Common myeloid progenitor, CD34-positive (primary cell): ENCODE measurements at regions not wholly inside any gene's neighbourhood (a gene's known extent, or its start where the extent isn't known, plus 50 kb on each side); places are given as distances from the start of the nearest gene placed in this dataset.
"Not testable (repeated sequence)": the region's sequence is repeated elsewhere in the genome, so short reads cannot be mapped to it uniquely, and the experiment has no call there.

Experiments used
- CTCF ChIA-PET: fragments of 350-600 bp; sonication (Branson Sonifier 250); formaldehyde crosslinking; loops from one replicate; lab custom pipeline; 2021; ENCODE audit warnings: antibody characterized with exemption; lab: Charles Lee
- POLR2A ChIA-PET: fragments of 350-600 bp; sonication (Branson Sonifier 250); formaldehyde crosslinking; loops from one replicate; lab custom pipeline; 2021; ENCODE audit warnings: antibody characterized with exemption; lab: Charles Lee
- DNase-seq, 3 donors: peaks; one replicate each; pipeline versions ENCODE4 v3.0.0 to v3.0.0-alpha.2; 2013
- H3K27ac ChIP-seq, 2 experiments: 1 replicate in 1 of 2; 2 replicates in 1 of 2; pipeline ENCODE4 v1.7.0; 2013; ENCODE audit warnings: inconsistent platforms in 2 of 2, low read length in 2 of 2, mild to moderate bottlenecking in 2 of 2, low read depth in 1 of 2, moderate library complexity in 1 of 2; ENCODE audit not compliant: severe bottlenecking in 2 of 2, insufficient read depth in 1 of 2, poor library complexity in 1 of 2
- H3K27me3 ChIP-seq, 5 experiments: replicated peaks in 2 of 5; 1 replicate in 3 of 5; 2 replicates in 2 of 5; pipeline versions ENCODE4 v1.6.1 to v1.7.0; 2013; ENCODE audit warnings: low read length in 4 of 5, mild to moderate bottlenecking in 2 of 5, moderate library complexity in 2 of 5, inconsistent platforms in 1 of 5; ENCODE audit not compliant: insufficient read depth in 5 of 5, control insufficient read depth in 4 of 5
- H3K36me3 ChIP-seq, 4 experiments: 1 replicate in 2 of 4; 2 replicates in 2 of 4; pipeline versions ENCODE4 v1.6.1 to v1.7.0; 2013; ENCODE audit warnings: low read length in 3 of 4, control low read depth in 1 of 4, mild to moderate bottlenecking in 1 of 4; ENCODE audit not compliant: control insufficient read depth in 4 of 4, insufficient read depth in 4 of 4
- H3K4me1 ChIP-seq, 4 experiments: 1 replicate in 3 of 4; 2 replicates in 1 of 4; pipeline versions ENCODE4 v1.6.1 to v1.7.1; 2013; ENCODE audit warnings: low read length in 3 of 4, mild to moderate bottlenecking in 3 of 4, control low read depth in 1 of 4, inconsistent platforms in 1 of 4, moderate library complexity in 1 of 4; ENCODE audit not compliant: control insufficient read depth in 4 of 4, insufficient read depth in 4 of 4; ENCODE audit errors: control extremely low read depth in 1 of 4
- H3K4me3 ChIP-seq, 7 experiments: 1 replicate in 4 of 7; 2 replicates in 3 of 7; pipeline versions ENCODE4 v1.5.1 to v1.7.0; 2013; ENCODE audit warnings: mild to moderate bottlenecking in 7 of 7, low read length in 6 of 7, moderate library complexity in 6 of 7, inconsistent platforms in 2 of 7, low read depth in 2 of 7, control low read depth in 1 of 7; ENCODE audit not compliant: insufficient read depth in 4 of 7, control insufficient read depth in 1 of 7; ENCODE audit errors: extremely low read depth in 1 of 7
- H3K9me3 ChIP-seq, 5 experiments: 1 replicate in 4 of 5; 2 replicates in 1 of 5; pipeline versions ENCODE4 v1.6.1 to v1.7.1; 2013; ENCODE audit warnings: low read length in 4 of 5, mild to moderate bottlenecking in 2 of 5, inconsistent platforms in 1 of 5, low read depth in 1 of 5, moderate library complexity in 1 of 5; ENCODE audit not compliant: control insufficient read depth in 4 of 5, insufficient read depth in 2 of 5; ENCODE audit errors: control extremely low read depth in 1 of 5
- WGBS: methylation state at CpG from one replicate; pipeline ENCODE4 v1.1.5; 2013; ENCODE audit not compliant: insufficient coverage; 5-methylcytosine and 5-hydroxymethylcytosine counted together

DNA sequence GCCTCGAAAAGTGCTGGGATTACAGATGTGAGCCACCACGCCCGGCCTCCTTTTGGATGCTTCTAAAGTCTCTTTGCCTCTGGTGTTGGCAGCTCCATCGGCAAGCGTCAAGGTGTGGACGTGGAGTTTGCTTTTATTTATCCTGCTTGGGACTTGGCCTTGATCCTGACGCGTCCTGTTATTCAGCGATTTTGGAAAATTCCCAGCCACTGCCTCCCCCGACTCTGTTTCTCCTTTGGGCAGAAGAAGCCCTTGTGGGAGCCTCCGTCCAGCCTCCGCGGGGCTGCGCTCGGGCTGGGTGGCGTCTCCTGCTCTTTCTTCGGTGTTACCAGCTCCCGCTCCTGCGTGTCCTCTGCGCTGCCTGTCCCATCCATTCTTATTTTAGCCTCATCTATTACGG is 151.7 kb downstream of the TMEM121 start:
- POLR2A ChIA-PET, H3K4me1 ChIP-seq, H3K27ac ChIP-seq, H3K4me3 ChIP-seq, H3K27me3 ChIP-seq, H3K36me3 ChIP-seq, DNase-seq, H3K9me3 ChIP-seq: not testable (repeated sequence)
- CTCF ChIA-PET = interaction anchor here (0.6 to 1.2 kb wide), 4 partner anchors 247 to 316 kb away, joined by 3 to 4 read pairs (median 3); no protein-coding TSS in a partner anchor
- 98% methylated on average over 6 of the region's 21 CpGs for WGBS

DNA sequence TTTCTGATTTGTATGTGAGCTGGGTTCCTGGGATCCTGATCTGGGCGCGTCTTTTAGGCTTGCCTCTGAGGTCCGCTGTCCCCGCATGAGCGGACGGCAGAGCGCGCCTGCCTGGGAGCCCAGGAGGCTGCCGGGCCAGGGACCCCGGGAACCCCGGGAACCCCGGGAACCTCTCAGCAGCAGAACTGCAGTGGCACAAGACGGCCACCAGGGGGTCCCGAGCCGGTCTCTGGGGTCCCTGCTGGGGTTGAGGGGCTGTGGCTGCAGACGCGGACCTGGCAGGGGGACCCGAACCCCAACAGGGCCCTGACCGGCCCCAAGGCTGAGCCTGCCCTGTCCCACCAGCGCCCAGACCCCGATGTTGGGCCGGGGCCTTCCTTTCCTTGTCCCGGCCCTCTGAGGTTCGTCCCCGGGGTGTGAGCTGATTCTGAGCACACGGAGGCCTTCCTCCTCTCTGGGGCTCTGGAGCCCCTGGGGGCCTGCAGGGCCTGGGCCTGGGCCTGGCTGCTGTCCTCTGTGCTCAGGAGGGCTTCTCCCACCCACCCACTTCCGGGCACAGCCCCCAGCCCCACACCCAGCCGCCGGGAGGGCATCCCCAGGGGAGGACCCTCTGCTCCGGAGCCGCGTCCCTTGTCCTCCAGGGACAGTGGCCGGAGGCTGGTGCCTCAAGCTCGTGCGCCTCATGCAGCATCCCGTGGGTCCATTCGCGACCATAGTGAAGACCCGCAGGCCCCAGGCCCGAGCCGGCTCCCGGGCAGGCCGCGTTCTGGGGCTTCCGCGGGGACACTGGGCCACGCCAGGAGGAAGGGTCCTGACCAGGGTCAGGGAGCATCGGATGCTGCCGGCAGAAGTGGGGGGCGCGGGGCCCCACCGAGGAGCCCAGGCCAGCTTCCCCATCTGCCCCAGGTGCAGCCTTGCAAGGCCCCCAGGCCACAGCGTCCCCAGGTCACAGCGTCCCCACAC is 152.9 kb downstream of the TMEM121 start:
- H3K4me1 ChIP-seq, H3K27me3 ChIP-seq, H3K27ac ChIP-seq, POLR2A ChIA-PET, DNase-seq, H3K9me3 ChIP-seq, H3K36me3 ChIP-seq: not testable (repeated sequence)
- CTCF ChIA-PET = interaction anchor here (0.7 to 1.1 kb wide), 2 partner anchors 123 to 244 kb away, joined by 3 read pairs; no protein-coding TSS in a partner anchor
- no CpG with 5 or more reads among the region's 54 CpGs for WGBS
- H3K4me3 ChIP-seq = peak overlapping the region in 1 of 7 experiments; percentile 33

DNA sequence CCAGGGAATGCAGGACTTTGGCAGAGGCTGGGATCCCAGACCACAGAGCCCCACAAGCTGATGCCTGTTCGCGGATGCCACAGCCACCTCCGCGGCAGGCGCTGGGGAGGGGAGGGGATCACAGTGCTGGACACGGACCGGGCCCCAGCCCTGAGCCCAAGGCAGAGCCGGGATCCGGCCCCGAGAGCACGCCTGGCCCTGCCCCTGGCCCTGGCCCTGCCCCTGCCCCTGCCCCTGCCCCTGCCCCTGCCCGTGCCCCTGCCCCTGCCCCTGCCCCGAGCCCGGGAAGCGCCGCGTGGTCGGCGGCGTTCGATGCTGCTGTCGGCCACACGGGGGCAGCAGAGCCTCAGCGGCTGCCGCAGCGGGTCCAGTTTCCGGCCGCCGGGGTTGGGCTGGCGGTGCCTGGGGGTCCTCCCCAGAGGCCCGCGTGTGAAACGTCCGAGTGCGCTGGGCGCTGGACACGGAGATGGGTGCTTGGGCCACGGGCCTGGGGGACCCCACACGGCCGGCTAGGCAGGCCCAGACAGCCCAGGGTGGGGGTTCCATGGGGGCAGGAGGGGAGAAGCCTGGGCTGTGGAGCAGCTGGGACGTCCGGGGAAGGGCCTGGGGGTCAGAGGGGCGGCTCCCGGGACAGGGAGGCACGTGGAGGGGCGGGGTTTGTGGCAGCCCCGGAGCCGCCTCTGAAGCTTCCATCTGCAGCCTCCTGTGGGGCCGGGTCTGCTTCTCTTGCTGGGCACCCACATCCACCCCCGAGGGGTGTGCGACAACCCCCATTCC is 153.8 kb downstream of the TMEM121 start:
- POLR2A ChIA-PET, H3K27ac ChIP-seq: not testable (repeated sequence)
- peak in 1 of 3 donors; percentile 20 for DNase-seq

DNA sequence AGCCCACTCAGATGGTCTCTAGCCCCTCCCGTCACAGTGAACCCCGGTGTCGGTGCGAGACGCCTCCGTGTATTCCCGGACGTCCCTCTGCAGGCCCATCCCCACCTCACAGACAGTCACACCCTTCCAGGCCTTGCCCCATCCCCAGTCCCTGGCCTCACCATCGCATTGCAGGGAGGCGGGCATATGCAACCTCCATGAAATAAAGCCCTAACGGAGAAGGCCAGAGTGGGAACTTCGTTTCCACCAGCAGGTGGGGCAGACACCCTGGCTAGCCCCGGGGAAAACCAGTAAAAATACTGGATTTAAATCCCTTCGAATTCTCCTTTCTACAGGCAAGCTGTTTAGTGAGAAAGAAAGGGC is 154.3 kb downstream of the TMEM121 start:
- H3K27me3 ChIP-seq, CTCF ChIA-PET, H3K4me3 ChIP-seq, POLR2A ChIA-PET, H3K9me3 ChIP-seq, H3K36me3 ChIP-seq, DNase-seq, H3K27ac ChIP-seq, H3K4me1 ChIP-seq: not testable (repeated sequence)
- WGBS = no CpG with 5 or more reads among the region's 14 CpGs

More for the DNA sequence above, 153.8 kb downstream of the TMEM121 start:
- H3K4me1 ChIP-seq, H3K36me3 ChIP-seq, H3K9me3 ChIP-seq, H3K27me3 ChIP-seq: not testable (repeated sequence)
- CTCF ChIA-PET = interaction anchor here (0.7 to 1.1 kb wide), 2 partner anchors 122 to 243 kb away, joined by 3 read pairs; no protein-coding TSS in a partner anchor
- H3K4me3 ChIP-seq = peak overlapping the region in 1 of 7 experiments; percentile 33
- whole genome bisulfite sequencing = no CpG with 5 or more reads among the region's 51 CpGs

DNA sequence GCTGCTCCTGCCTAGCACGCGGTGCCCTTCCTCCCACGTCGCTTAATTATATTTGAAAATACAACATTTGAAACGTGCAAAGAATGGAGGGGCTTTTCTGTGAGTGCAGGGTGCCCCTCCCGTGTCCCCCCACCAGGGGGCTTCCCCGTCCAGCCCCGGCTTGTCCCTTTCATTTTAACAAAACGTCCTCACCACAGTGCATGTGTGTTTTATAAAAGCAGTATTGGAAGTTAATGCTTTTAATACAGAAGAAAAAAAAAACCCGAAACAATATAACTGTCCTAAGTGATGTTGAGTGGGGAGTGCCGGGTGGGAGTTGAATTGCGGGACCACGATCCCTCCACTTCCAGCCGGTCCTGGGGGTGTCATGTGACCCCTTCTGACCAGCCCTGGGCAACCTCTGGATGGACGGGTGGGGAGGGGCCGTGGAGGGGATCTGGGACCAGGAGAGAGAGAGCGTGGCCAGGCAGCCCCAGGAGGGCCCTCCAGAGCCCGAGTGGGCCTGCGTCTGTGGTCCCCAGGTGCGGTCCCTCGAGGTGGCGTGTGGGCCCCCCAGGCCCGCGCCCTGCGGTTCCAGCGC is 155.3 kb downstream of the TMEM121 start:
- WGBS = 38% methylated on average over 4 of the region's 26 CpGs
- POLR2A ChIA-PET, CTCF ChIA-PET, H3K9me3 ChIP-seq, H3K36me3 ChIP-seq, DNase-seq, H3K4me1 ChIP-seq, H3K27me3 ChIP-seq, H3K27ac ChIP-seq: not testable (repeated sequence)
- peak overlapping the region in 1 of 7 experiments; percentile 33 for H3K4me3 ChIP-seq

DNA sequence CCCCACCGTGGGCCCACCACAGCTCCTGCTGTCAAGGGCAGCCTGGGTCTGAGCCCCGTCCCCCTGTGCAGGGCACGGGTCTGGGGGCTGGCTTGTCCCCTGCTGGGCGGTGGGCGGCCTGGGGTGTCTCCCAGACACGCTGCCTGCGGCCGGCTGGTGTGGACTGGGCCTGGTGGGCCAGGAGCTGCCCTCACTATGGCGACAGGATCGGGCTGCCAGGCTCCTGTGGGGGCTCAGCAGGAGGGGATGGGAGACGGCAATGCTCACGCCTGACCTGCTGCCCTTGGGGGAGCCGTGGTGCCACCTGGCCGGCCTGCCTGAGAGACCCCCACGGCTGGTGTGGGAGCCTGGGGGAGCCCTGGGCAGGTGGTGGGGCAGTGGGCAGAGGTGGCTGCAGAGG is 156.1 kb downstream of the TMEM121 start:
- H3K27me3 ChIP-seq, CTCF ChIA-PET, POLR2A ChIA-PET, H3K9me3 ChIP-seq, H3K4me3 ChIP-seq, DNase-seq, H3K36me3 ChIP-seq, H3K27ac ChIP-seq, H3K4me1 ChIP-seq: not testable (repeated sequence)
- WGBS = no CpG with 5 or more reads among the region's 15 CpGs
